GM18867 (cell line): ENCODE measurements at regions not wholly inside any gene's neighbourhood (a gene's known extent, or its start where the extent isn't known, plus 50 kb on each side); places are given as distances from the start of the nearest gene placed in this dataset.
"Not testable (repeated sequence)": the region's sequence is repeated elsewhere in the genome, so short reads cannot be mapped to it uniquely, and the experiment has no call there.

Experiments used
- ATAC-seq: cut with Tn5 transposase; IDR thresholded peaks from one replicate; pipeline ENCODE4 v1.9.1; 2021; ENCODE audit warnings: mild to moderate bottlenecking, moderate library complexity; ENCODE audit not compliant: unreplicated experiment

- ATAC-seq, result not testable (repeated sequence)
Measured at GRCh38 chr9:22508354-22508753, 61.7 kb downstream of the DMRTA1 start.

GRCh38 chr9:22508790-22509189 lies 62.2 kb downstream of the DMRTA1 start:
- ATAC-seq, result no peak

GRCh38 chr9:22512495-22512894 lies 65.9 kb downstream of the DMRTA1 start:
- ATAC-seq, result peak; percentile 64

- ATAC-seq, result no peak
Measured at GRCh38 chr9:22514871-22515270, 68.2 kb downstream of the DMRTA1 start.

GRCh38 chr9:22522206-22522740 lies 75.6 kb downstream of the DMRTA1 start:
- ATAC-seq, result no peak

GRCh38 chr9:22528485-22528884 lies 81.9 kb downstream of the DMRTA1 start:
- ATAC-seq, result no peak

GRCh38 chr9:22529426-22530199 lies 83.0 kb downstream of the DMRTA1 start:
- no peak for ATAC-seq

GRCh38 chr9:22535780-22536179 lies 89.2 kb downstream of the DMRTA1 start:
- no peak for ATAC-seq

- no peak for ATAC-seq
Measured at GRCh38 chr9:22537721-22538120, 91.1 kb downstream of the DMRTA1 start.

GRCh38 chr9:22548625-22549024 lies 102.0 kb downstream of the DMRTA1 start:
- ATAC-seq, result no peak

- no peak for ATAC-seq
Measured at GRCh38 chr9:22574740-22575139, 128.1 kb downstream of the DMRTA1 start.

GRCh38 chr9:22580788-22581187 lies 134.2 kb downstream of the DMRTA1 start:
- ATAC-seq, result no peak

- no peak for ATAC-seq
Measured at GRCh38 chr9:22582221-22582620, 135.6 kb downstream of the DMRTA1 start.

GRCh38 chr9:22588918-22589317 lies 142.3 kb downstream of the DMRTA1 start:
- ATAC-seq, result no peak

GRCh38 chr9:22590336-22591033 lies 143.9 kb downstream of the DMRTA1 start:
- no peak for ATAC-seq

- ATAC-seq, result no peak
Measured at GRCh38 chr9:22595805-22596204, 149.2 kb downstream of the DMRTA1 start.

- no peak for ATAC-seq
Measured at GRCh38 chr9:22617156-22617555, 170.5 kb downstream of the DMRTA1 start.

GRCh38 chr9:22622815-22623214 lies 176.2 kb downstream of the DMRTA1 start:
- ATAC-seq, result no peak

- no peak for ATAC-seq
Measured at GRCh38 chr9:22623236-22623635, 176.6 kb downstream of the DMRTA1 start.

GRCh38 chr9:22625540-22625939 lies 178.9 kb downstream of the DMRTA1 start:
- no peak for ATAC-seq

- ATAC-seq, result no peak
Measured at GRCh38 chr9:22643541-22643940, 196.9 kb downstream of the DMRTA1 start.

- no peak for ATAC-seq
Measured at GRCh38 chr9:22645893-22646292, 199.3 kb downstream of the DMRTA1 start.
